ENCODE measurements at regions not wholly inside any gene's neighbourhood (a gene's known extent, or its start where the extent isn't known, plus 50 kb on each side); places are given as distances from the start of the nearest gene placed in this dataset.

- TF ChIP-seq CTCF (optimal IDR thresholded peaks at IDR 0.05 in 1 of 3, IDR thresholded peaks at IDR 0.05 in 1 of 3, conservative IDR thresholded peaks at IDR 0.05 in 1 of 3; ENCODE audit: extremely low read depth in 1 of 3, insufficient read depth in 2 of 3, low read length in 3 of 3): no peak
- no peak for TF ChIP-seq EZH2 (IDR thresholded peaks at IDR 0.05; ENCODE audit: low read length)
Measured at GRCh38 chr2:84048964-84049363, 410.1 kb downstream of the SUCLG1 start.
